CD4-positive, alpha-beta T cell treated with Interleukin-10 for 1 hour (primary cell): ENCODE measurements at regions not wholly inside any gene's neighbourhood (a gene's known extent, or its start where the extent isn't known, plus 50 kb on each side); places are given as distances from the start of the nearest gene placed in this dataset.
"Not testable (repeated sequence)": the region's sequence is repeated elsewhere in the genome, so short reads cannot be mapped to it uniquely, and the experiment has no call there.

Experiments used
- DNase-seq: peaks from one replicate; pipeline ENCODE4 v3.0.0-alpha.2; 2020

GRCh38 chr12:90499795-90500194 lies 455.2 kb downstream of the CCER1 start:
- DNase-seq, result no peak

DNA sequence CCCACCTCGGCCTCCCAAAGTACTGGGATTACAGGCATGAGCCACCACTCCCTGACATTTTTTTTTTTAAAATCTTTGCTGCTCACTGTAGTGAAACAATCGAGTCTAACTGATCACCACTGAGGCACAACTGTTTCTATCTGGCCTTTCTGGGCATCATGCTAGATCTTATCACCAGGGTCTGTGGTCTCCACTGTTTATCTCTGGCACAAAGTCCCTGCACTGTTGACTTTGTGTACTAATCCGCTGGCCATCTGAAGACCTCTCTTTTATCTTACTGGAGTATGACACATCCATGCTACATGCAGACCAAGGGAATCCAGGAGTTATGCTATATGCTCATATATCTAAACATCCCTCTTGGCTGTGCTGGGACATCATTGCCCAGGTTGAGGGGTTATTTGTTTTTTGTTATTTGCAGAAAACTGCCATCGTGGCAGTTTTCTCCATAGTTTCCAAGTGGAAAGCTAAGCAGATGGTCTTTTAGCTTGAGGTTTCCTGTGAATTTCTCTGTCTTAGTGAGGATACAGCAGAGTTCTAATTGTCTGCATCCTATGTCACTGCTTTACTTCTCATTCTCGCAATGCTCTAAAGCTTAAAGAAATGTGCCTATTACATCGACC lies 456.9 kb downstream of the CCER1 start:
- DNase-seq, result no peak

- DNase-seq, result no peak
Measured at GRCh38 chr12:90490355-90490754, 464.6 kb downstream of the CCER1 start.

GRCh38 chr12:90489141-90489540 lies 465.8 kb downstream of the CCER1 start:
- no peak for DNase-seq

DNA sequence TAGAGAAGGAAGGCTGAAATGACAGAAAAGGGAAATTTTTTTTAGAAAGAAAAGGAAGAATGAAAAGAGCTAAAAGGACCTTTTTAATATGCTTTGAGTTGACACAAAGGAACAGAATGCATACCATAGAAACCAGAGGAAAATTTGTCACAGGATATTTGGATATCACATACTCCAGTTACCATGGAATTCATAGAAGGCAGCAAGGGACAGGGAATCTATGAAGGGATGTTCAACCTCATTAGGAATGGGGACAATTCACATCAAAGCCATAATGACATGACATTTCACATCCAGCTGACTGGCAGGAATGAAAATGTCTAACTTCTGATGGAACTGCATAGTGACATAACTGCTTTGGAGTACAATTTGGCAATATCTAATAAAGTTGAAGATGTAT lies 469.4 kb downstream of the CCER1 start:
- no peak for DNase-seq

GRCh38 chr12:90484094-90484493 lies 470.9 kb downstream of the CCER1 start:
- no peak for DNase-seq

DNA sequence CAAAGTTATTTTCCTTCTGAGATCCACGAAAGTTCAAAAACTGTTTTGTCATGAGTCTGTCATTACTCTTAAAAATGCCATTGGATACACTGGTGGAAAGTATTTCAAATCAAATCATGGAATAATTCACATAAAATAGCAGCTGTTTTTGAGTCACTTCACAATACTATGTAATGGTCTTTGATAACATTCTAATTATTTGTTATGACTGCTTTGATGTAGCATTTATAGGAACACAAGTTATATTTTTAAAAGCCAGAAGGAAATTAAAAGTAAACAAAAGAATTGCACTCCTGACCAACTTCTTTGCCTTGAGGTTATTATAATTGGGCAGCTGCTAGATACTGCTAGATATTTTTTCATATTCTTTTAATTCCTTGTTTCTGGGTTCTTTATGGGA lies 473.2 kb downstream of the CCER1 start:
- no peak for DNase-seq

GRCh38 chr12:90479237-90479636 lies 475.7 kb downstream of the CCER1 start:
- no peak for DNase-seq

GRCh38 chr12:90473831-90474230 lies 481.1 kb downstream of the CCER1 start:
- no peak for DNase-seq

DNA sequence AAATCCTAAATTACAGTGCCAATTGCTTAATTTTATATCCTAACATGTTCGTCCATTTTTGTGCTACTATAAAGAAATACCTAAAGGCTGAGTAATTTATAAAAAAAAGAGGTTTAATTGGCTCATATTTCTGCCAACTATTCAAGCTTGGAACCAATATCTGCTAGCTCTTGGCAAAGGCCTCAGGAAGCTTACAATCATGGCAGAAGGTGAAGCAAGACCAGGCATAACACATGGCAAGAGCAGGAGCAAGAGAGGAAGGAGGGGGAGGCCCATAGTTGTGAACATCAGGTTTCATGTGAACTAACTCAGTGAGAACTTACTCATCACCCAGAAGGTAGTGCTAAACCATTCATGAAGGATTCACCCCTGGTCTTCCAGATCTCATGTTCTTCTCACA lies 494.3 kb downstream of the CCER1 start:
- no peak for DNase-seq

DNA sequence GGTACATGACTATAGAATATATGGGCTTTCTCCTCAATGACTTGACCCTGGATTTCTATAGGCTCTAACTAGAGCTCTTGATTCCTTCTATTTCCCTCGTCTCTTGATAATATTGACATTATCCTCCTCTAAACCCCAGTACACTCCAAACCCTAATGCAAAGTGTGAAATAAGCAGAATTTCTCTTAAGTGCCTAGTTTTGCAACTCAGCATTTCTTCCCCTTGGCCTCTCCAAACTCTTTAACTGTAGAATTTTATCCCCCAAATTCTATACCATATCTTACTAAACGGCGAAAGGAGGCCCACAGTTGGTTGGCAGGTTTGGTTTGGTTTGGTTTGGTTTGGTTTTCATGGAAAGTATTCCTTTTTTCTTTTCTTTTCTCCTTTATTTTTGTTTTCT lies 498.7 kb downstream of the CCER1 start:
- DNase-seq, result no peak

DNA sequence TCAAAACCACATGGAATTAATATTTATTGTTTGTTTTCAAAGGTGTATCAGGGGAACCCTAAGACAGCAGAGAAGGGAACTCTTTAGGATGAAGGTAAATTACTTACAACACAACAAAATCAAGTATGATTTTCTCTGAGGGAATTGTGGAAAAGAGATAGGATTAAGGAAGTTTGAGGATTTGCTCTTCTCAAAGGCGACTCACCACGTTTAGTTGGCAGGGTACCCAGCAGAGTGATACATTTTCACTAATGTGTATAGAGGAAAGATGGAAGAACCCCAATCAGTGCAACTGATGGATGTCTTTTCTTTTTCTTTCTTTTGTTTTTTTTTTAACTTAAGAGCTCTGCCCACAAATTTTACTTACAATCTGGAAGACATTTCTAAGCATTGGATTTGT lies 499.2 kb downstream of the CCER1 start:
- DNase-seq, result no peak

DNA sequence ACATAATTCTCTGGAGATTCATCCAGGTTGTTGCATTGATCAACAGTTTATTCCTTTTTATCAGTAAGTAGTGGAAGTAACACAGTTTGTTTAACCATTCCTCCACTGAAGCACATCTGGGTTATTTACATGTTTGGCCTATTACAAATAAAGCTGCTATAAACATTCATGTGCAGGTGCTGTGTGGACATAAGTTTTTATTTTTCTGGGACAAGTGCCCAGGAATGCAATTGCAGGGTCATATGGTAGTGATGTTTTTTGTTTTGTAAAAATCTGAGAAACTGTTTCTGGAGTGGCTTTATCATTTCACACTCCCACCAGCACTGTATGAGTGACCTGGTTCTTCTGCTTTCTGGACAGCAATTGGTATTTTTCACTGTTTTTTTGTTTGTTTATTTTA lies 505.4 kb downstream of the CCER1 start:
- no peak for DNase-seq

DNA sequence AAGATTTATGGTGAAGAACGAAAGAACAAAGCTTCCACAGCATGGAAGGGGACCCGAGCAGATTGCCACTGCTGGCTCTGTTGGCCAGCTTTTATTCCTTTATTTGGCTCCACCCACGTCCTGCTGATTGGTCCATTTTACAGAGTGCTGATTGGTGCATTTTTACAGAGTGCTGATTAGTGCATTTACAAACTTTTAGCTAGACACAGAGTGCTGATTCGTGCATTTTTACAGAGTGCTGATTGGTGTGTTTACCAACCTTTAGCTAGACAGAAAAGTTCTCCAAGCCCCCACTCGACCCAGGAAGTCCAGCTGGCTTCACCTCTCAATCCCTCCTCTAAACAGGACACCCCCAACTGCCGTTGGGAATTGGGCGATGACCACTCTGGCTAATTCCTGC lies 511.5 kb downstream of the CCER1 start:
- not testable (repeated sequence) for DNase-seq

DNA sequence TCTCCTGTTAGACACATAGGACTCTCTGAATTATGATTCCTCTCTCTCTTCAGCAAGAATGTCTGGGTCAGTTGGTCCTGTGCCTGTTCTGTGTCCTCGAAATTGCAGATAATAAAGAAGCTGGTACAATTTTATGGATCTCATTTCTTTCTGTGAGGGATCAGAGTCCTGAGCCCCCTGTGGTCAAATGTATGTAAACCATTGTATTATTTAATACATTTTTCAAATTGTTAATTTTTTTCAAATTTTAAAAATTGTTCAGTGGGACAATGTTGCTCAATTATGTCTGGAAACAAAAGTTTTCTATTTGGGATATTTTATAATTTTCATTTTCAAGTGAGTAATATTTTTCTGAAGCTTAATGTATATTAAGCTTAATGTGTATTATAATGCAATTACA lies 513.5 kb downstream of the CCER1 start:
- no peak for DNase-seq

GRCh38 chr12:90428881-90429280 lies 526.1 kb downstream of the CCER1 start:
- DNase-seq, result no peak

DNA sequence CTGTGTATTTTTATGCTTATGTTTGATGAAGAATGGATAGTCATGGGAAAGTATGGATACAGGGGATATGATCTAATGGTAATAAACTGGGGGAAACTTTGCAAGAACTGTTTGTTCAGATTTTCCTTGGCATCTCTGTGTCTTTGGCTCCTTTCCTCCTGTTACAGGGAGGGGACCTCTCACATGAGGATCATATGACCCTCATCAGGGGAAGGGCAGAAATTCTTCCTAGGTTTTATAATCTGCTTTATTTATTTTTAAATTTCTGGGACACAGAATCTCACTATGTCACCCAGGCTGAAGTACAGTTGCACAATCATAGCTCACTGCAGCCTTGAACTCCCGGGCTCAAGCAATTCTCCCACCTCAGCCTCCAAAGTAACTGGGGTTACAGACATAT lies 526.5 kb downstream of the CCER1 start:
- no peak for DNase-seq

DNA sequence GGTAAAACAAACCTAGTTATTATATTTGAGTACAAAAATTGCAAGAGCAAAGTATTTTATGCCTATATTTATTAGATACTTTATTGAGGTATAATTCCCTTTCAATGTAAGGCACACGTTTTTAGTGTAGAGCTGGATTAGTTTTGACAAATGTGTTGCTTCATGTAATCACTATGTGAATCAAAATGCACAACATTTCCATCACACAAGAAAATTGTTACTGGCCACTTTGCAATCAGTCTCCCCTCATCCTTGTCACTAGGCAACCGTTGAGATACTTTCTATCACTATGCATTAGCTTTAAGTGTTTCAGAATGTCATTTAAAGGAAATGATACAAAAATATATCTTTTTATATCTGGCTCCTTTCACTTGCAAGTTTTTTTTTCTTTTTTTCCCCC lies 531.0 kb downstream of the CCER1 start:
- no peak for DNase-seq

- no peak for DNase-seq
Measured at GRCh38 chr12:90410962-90411361, 544.0 kb downstream of the CCER1 start.

DNA sequence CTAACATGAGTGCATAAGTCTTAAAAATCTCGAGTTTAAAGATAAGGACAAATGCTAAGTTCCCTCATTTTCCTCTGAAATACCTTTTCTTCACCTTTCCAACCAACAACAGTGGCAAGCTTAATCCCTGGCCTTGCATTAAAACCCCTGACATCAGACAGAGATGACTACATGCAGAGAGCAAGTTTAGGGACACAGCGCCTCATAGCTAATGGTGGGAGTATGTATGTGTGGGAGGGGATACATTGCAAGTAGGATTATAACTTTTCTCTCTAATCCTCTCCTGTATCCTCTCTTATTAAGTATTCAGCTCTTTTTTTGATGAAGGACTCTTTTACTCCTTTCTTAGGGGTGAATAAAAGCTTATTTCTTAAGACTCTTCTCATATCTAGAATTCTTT lies 547.1 kb downstream of the CCER1 start:
- no peak for DNase-seq

DNA sequence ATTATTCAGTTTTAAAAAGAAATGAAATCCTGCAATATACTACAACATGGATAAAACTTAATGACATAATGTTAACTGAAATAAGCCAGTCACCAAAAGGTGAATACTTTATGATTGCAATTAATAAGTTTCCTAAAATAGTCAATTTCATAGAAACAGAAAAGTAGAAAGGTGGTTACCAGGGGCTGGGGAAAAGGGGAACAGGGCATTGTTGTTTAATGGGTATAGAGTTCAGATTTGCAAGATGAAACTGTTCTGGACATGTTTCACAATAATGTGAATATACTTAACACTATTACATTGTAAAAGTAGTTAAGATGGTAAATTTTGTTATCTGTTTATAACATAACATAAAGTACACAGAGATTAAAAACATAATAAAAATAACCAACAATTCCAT lies 550.9 kb downstream of the CCER1 start:
- no peak for DNase-seq

DNA sequence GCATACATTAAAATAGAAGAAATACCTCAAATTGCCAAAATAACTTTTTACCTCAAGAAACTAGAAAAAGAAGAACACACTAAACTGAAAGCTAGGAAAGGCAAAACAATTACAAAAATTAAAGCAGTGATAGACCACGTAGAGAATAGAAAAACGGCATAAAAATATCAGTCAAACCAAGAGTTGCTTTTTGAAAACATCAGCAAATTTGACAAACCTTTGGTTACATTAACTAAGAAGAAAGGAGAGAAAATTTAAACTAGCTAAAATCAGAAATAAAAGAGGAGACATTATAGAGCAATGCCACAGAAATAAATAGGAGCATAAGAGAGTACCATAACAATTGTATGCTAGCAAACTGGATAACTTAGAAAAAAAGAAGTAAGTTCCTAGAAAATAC lies 553.8 kb downstream of the CCER1 start:
- DNase-seq, result no peak

DNA sequence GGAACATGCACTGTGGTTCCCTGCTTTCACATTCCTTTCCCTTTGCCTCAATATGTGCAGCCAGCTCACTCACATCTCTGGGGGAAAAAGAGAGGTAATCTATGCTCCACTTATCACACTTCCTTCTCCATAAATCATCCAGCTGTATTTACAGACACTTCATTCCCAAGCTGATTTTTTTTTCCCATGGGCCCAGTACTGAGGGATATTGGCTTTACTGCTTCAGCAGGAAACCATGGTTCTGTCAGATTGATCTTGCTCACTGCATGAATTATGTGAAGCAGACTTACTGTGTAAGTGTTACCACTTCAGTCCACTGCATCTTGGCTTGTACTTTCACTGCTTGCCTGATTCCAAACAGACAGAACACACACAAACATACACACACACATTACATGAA lies 555.6 kb downstream of the CCER1 start:
- no peak for DNase-seq

- DNase-seq, result no peak
Measured at GRCh38 chr12:90398285-90398836, 556.6 kb downstream of the CCER1 start.

GRCh38 chr12:90396556-90396955 lies 558.4 kb downstream of the CCER1 start:
- no peak for DNase-seq

GRCh38 chr12:90393652-90394051 lies 561.3 kb downstream of the CCER1 start:
- no peak for DNase-seq
